ENCODE measurements at regions not wholly inside any gene's neighbourhood (a gene's known extent, or its start where the extent isn't known, plus 50 kb on each side); places are given as distances from the start of the nearest gene placed in this dataset.

GRCh38 chr7:92973974-92974373 is 137.6 kb upstream of the CDK6 start:
- H3K9ac ChIP-seq (replicated peaks in 1 of 4; ENCODE audit: extremely low read depth in 1 of 4, low read depth in 3 of 4, low read length in 3 of 4) = no peak overlapping the region
- H3K79me1 ChIP-seq (ENCODE audit: low read depth, low read length) = no peaks in the 10 kb centered on the region
- no peaks in the 10 kb centered on the region for H3K79me2 ChIP-seq (ENCODE audit: control insufficient read depth in 1 of 2, insufficient read depth in 2 of 2, low read length in 2 of 2)
- no peaks in the 10 kb centered on the region for H4K20me1 ChIP-seq (replicated peaks in 1 of 2; ENCODE audit: control insufficient read depth in 1 of 2, insufficient read depth in 2 of 2, low read length in 2 of 2)
- no peak overlapping the region for H3K4me2 ChIP-seq (ENCODE audit: insufficient read depth in 1 of 2, low read depth in 2 of 2, low read length in 2 of 2)
- H3K4me3 ChIP-seq (ENCODE audit: extremely low read depth in 1 of 4, insufficient read depth in 2 of 4, low read depth in 3 of 4, low read length in 4 of 4) = no peak overlapping the region
- no peak overlapping the region for H3K18ac ChIP-seq (ENCODE audit: extremely low read depth, low read length)
- no peaks in the 10 kb centered on the region for H3K27me3 ChIP-seq (replicated peaks in 1 of 4; ENCODE audit: control insufficient read depth in 3 of 4, extremely low read depth in 1 of 4, insufficient read depth in 3 of 4, low read length in 3 of 4)
- DNase-seq (ENCODE audit: low read depth in 1 of 2, low spot score in 2 of 2) (no peak), FAIRE-seq (no peak)
- ChIA-PET POLR2A (ENCODE audit: partially characterized antibody) (no interaction called here), CTCF (ENCODE audit: partially characterized antibody) (interaction anchor here (0.8 to 1.4 kb wide), 4 partner anchors 9 to 93 kb away, joined by 3 to 5 read pairs (median 3); no protein-coding TSS in a partner anchor)
- no peak overlapping the region for H3K14ac ChIP-seq (ENCODE audit: insufficient read length)
- TF ChIP-seq CBX8 (IDR thresholded peaks at IDR 0.05; ENCODE audit: borderline replicate concordance, low read depth, low read length) (no peak), RFX5 (IDR thresholded peaks at IDR 0.05; ENCODE audit: borderline replicate concordance, low read depth, low read length) (no peak), CTBP2 (IDR thresholded peaks at IDR 0.05; ENCODE audit: borderline replicate concordance, insufficient read depth, insufficient read length, low read length) (no peak), USF2 (IDR thresholded peaks at IDR 0.05; ENCODE audit: low read length) (no peak), JUND (IDR thresholded peaks at IDR 0.05; ENCODE audit: low read length) (no peak), MAFK (IDR thresholded peaks at IDR 0.05; ENCODE audit: low read depth, low read length) (no peak), MAX (IDR thresholded peaks at IDR 0.05) (no peak), TCF12 (IDR thresholded peaks at IDR 0.05; ENCODE audit: low read depth, low read length) (no peak), NRF1 (IDR thresholded peaks at IDR 0.05; ENCODE audit: low read depth, low read length) (no peak), CBX5 (IDR thresholded peaks at IDR 0.05; ENCODE audit: low read depth, low read length) (no peak), HDAC6 (IDR thresholded peaks at IDR 0.05; ENCODE audit: low read depth, low read length) (no peak), SRF (IDR thresholded peaks at IDR 0.05; ENCODE audit: low read depth, low read length) (no peak), CREB1 (IDR thresholded peaks at IDR 0.05) (no peak)
- H4K8ac ChIP-seq (ENCODE audit: extremely low read depth, insufficient read depth, low read length) = no peak overlapping the region
- H2BK120ac ChIP-seq (replicated peaks; ENCODE audit: low read depth, low read length) = no peak overlapping the region
- no peaks in the 10 kb centered on the region for H3K4me1 ChIP-seq (replicated peaks in 1 of 4; ENCODE audit: control insufficient read depth in 3 of 4, insufficient read depth in 4 of 4, low read length in 3 of 4)
- H3K27ac ChIP-seq (ENCODE audit: low read depth, low read length) = no peak overlapping the region
- H3K23ac ChIP-seq (ENCODE audit: insufficient read length) = no peak overlapping the region
- H2BK15ac ChIP-seq (ENCODE audit: low read length) = no peak overlapping the region
- H2AFZ ChIP-seq (ENCODE audit: low read length) = no peak overlapping the region
- H3K9me3 ChIP-seq (ENCODE audit: insufficient read depth in 2 of 2, low read depth in 1 of 2, low read length in 1 of 2) = peaks cover 4 to 5% of the 10 kb centered on the region in 2 experiments; a peak in 1 of 4 replicates
- H4K5ac ChIP-seq (ENCODE audit: insufficient read length, low read depth, low read length) = no peak overlapping the region
- WGBS, 2 experiments (ENCODE audit: extremely low coverage in 1 of 2, insufficient coverage in 1 of 2, insufficient read length in 1 of 2, insufficient replicate concordance in 2 of 2, low coverage in 1 of 2, low lambda C conversion rate in 2 of 2, missing lambda C conversion rate in 1 of 2) = 76% methylated on average over 2 of the region's 2 CpGs; no CpG with 5 or more reads in 1 of the 2 experiments
- H2BK5ac ChIP-seq (ENCODE audit: low read depth, low read length) = no peak overlapping the region
- H3K23me2 ChIP-seq (ENCODE audit: low read depth, low read length) = no peaks in the 10 kb centered on the region
- H3K36me3 ChIP-seq (ENCODE audit: control insufficient read depth in 2 of 4, insufficient read depth in 4 of 4, low read length in 3 of 4) = no peaks in the 10 kb centered on the region
- no peak overlapping the region for H2BK12ac ChIP-seq (ENCODE audit: low read depth, low read length)
- H2BK20ac ChIP-seq (ENCODE audit: low read length) = no peak overlapping the region
- H3K4ac ChIP-seq (replicated peaks; ENCODE audit: insufficient read length, low read depth, low read length) = no peak overlapping the region
- H3K56ac ChIP-seq (replicated peaks; ENCODE audit: insufficient read length, low read depth, low read length) = no peak overlapping the region
- no peak overlapping the region for H2AK5ac ChIP-seq (ENCODE audit: low read depth, low read length)
- no peak overlapping the region for H4K91ac ChIP-seq (replicated peaks; ENCODE audit: insufficient read length, low read length)
